DMS53 treated with DMSO at 0.1 percent for 48 hours (cell line): ENCODE measurements at regions not wholly inside any gene's neighbourhood (a gene's known extent, or its start where the extent isn't known, plus 50 kb on each side); places are given as distances from the start of the nearest gene placed in this dataset.

Source experiments
- DNase-seq: peaks from one replicate; lab custom pipeline; 2025; ENCODE audit not compliant: unreplicated experiment; lab: John Stamatoyannopoulos, UW

DNA sequence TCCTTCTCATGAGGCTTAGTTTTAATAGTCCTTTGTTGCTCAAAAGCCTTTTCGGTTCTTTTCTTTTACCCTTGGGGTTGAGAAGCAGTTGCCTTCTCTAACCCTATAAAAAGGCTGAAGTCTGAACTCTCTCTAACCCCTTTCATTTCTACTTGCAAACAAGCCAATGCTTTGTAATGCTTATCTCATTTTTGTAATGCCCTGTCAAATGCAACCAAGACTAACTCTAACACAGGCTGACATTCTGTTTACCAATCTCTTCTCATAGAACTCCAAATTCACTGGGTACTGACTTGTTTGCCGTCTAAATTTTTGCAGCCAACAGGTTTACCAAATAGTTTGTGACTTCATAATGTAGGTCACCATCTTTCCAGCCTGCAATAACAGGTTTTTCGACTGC lies 233.9 kb upstream of the SNX7 start:
- DNase-seq: no peak

DNA sequence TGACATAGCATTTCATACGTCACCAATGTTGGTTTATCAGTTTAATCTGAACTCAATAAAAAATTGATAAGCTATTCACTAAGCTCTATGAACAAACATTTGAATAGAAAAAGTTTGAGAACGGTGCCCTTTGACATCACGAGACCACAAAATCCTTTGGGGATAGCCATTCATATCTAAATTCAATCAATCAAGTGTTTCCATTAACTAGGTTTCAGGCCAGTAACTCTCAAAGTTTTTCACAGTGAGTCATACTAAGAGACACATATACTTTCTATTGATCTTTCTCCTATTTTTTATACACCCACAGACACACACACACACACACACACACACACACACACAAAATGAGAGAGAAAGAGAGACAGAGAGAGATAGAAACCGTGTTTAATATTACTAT lies 235.4 kb upstream of the SNX7 start:
- DNase-seq: no peak

DNA sequence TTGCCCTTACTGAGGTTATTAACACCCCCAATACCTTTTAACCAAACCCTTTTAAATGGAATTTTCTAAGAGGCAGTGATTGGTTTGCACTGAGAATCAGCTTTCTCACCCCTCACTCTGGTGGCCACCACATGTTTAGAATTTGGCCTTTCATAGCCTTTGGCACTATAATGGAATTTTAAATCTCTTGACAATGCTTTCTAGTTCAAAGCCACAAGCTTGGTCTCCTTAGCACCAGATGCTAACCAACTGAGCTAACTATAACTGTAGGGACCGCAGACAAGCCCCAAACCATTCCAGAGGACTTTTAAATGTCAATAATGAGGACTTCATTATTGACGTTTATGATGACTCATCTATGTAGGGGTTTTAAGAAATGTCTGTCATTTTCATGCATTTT lies 238.7 kb upstream of the SNX7 start:
- DNase-seq: peak; percentile 22

DNA sequence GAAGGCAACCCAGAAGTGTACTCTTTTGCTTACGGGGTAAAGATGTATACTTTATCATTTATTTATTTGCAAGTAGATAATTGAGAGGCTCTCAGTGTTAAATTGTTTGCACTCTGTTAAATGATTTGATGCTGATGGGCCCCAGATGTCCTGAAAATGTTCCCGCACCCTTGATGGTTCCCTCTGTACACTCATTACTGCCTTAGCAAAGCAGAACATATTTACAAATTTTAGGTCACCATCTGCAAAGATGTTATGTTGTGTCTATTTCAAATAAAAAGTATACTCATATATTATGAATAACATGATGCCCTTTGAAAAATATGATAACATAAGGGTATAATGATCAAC lies 240.5 kb upstream of the SNX7 start:
- DNase-seq: no peak

DNA sequence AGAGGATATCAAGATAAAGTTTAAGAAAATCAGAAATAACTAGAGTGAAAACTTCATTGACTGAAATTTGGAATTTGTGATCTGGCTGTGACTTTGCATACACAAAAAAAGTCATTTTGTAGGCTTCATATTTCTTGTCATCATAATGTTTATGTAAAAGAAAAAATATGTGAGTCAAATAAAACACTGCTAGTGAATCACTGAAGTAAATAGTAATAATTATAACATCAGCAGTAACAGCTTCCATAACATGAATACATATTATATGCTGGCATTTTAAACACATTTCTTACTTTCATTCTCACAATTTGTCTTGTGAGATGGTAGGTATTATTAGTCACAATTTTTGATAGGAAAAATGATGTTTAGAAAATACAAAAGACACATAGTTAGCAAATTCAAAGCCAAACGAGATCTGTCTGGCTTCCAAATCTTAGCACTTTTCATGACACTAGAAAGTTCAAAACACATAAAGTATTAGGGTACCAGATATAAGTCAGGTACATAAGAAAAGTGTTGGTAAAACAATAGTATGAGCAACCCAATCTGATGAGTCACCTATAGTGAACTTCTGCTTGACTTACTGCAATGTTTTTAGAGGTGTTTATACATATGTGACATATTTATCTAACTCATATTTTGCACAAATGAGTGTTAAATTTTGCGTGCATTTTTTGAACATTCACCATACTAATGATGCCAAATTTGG lies 241.0 kb upstream of the SNX7 start:
- DNase-seq: no peak

DNA sequence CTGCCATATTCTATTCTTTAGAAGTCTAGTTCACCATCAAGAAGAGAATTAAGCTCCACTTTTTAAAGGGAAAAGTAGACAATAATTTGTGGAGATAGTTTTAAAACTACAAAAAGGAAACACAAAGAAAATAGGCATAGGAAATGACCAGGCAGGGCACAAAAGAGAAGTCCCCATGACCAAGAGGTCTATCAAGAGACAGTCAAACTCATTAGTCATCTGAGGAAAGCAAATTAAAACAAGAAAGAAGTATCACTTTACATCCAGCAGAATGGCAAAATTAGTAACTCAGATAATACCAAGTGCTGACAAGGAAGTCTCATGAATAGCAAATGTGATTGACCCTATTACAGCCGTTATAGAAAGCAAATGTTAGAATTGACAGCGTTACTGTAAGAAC lies 243.7 kb upstream of the SNX7 start:
- no peak for DNase-seq

DNA sequence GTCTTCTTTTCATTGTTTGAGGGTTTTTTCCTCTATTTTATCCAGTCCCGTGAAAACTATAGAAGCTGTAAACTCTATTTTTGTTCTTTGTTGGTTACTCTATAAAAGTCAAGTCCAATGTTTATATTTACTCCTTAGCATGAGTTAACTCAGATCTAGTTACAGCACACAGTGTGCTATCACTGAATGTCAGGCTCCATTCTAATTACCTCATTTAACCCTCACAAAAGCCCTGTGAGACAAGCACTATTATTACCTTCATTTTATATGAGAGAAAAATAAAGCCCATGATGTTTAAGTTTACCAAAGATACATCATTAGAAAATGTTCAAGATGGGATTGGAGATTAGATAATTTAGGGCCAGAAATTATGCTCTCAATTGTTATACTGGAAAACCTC lies 251.4 kb upstream of the SNX7 start:
- no peak for DNase-seq

DNA sequence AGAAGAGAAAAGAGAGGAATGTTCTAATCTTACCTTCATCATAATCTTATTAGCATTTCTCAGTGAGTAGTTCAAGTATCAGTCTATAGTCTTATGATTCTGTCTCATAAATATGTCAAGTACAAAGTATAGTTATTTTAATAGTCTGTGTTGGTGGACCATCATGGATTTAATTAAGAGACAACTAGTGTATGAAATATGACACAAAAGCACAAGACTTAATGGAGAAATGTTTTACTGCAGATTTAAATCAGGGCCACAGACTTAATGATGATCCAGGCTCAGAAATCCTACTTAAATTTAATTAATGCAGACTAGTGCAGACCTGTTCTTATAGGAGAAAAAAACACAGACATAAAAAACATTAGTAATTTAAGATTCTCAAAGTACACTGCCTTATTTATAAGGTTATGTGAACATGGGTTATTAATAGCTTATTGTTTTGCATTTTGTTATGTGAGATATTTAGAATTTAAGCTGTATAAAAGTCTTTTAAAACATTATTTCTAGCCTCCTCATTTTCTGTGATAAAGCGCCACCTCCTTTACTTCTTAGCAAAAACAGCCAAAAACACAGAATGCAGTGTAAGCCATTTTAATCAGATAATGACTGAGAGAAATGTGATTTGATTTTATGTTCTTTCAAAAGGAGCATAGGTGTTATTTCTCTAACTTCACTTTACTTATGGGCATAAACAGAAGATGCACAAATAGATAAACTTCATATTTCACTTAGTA lies 255.0 kb upstream of the SNX7 start:
- no peak for DNase-seq

DNA sequence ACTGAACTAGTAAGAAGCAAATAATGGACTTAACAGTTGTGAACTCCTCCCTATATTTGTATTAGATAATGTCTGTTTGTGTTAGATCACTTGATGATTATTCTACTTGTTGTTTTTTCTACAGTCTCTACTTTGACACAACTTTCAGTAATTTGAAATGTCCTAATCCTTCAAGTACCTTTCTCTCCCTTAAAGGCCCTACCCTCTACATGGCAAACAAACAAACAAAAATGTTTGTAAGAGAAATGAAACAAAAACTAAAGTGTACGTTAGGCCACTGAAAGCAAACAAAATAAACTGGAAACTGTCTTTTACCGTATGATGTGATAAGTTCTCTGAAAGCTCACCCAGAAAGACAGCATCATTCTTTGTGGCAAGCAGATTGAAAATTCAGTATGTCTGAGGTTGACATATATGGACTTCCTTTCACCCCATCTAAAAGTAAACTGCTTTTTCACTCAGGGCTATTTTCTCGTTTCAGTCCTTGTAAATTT lies 255.9 kb upstream of the SNX7 start:
- DNase-seq: no peak

DNA sequence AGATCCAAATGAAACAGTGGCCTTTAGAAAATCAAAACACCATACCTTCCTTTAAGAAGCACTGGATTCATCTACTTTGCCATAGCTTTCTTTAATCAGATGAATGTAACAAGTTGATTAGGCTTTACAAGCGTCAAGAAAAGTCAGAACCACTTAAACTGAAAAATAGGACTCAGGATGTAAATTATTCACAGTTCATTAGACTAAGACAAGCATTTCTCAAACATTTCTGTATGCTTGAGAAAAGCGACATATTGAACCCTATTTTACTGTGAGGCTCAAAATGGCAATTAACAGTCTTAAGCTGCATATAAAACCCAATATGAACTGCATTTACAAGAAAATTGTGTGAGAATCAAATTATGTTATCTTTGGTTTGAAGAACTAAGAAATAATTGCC lies 256.7 kb upstream of the SNX7 start:
- DNase-seq: no peak

DNA sequence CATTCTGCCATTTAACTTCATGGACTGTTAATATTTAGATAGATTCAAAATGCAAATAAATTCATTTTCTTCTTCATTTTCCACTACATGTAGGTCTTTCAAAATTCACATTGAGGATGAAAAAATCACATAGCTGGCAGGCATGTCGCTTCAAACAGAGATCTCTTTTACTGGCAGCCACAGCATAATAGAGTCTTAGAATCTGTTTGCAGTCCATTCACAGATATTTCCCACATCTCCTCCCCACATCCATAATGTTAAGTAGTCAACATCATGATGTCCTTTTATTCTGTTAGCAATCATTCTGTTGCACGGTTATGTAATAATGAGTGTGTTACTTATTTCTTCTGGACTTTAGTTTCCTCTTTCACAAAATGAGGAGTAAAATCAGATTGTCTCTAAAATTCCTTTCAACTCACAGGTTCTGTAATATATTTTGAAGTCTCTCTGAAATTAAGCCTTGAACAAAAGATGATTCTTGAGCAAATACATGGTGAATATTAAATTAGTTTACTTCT lies 257.5 kb upstream of the SNX7 start:
- no peak for DNase-seq

DNA sequence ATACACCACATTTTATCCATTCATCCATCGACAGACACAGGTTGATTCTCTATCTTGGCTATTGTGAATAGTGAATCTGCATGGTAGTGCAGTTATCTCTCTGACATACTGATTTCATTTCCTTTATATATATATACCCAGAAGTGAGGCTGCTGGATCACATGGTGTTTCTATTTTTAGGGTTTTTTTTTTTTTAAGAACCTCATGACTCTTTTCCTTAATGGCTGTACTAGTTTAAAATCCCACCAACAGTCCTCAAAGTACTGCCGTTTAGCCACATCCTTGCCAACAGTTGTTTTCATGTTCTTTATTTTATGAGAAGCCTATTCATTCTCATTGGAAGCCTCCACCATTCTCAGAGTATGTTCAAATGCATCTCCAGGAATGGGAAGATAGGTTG lies 258.7 kb upstream of the SNX7 start:
- no peak for DNase-seq

DNA sequence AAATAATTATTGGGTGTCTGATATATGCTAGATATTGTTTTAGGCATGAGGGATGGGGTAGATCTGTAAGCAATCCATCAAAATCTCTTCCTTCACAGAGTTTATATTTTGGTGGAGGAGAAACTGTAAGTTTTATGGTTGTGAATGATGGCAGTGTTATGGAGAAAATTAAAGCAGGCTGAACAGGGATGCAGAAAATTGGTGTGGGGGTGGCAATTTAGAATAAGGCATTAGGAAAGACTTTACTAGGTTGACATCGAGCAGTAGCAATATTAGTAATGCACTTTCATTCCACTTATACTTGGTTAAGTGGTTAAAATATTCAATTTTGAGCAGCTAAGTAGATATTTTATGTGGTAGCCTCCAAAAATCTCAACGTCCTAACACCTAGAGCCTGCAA lies 261.1 kb upstream of the SNX7 start:
- no peak for DNase-seq

DNA sequence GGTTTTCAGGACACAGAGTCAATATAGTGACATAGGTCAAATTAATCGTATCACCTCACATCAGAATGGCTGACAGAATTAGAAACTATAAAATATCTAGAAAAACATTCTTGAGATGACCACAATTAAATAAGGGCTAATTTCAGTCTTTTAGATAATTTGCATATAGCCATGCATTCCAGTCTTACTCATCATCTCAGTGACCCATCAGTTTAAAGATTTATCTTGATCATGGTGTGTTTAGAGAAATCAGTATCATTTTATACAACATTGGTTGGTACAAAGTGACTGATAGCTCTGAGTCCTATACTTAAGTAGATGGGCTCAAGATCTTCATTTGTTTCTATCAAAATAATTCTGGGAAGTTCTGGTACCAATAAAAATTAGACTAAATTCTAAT lies 262.3 kb upstream of the SNX7 start:
- no peak for DNase-seq

DNA sequence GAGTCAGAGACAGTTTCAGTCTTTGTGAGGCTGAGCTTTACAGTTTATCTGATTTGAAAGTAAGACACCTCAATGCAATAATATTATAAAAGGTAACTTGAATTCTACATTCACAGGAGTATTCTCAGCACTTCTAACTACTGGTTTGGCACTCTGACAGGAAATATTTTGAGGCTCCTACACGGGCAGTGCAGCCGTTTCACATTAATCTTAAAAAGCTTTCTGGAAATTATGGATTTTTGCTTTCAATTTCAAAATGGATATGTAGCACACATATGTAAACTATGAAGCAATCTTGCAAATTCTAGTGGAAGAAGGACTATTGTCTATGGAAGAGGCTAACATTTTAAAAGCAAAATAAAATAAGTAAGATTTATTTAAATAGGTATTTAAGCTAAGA lies 262.9 kb upstream of the SNX7 start:
- DNase-seq: no peak

DNA sequence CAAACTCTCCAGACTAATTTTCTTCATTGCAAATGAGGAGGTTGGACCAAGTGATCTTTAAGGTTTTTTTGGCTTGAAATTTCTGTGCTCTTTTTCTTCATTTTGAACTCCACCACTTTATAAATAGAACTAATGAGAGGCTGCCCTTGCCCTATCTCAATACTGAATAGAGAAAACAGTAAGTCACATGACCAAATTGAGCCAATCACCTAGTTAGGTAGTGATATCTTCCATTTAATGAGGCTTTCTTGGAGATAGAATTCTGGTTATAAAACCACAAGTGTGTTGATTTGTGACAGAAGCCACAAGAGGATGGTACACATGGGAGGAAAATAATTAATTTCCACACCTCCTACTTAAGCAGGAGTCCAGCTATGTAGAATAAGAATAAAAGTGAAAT lies 263.4 kb upstream of the SNX7 start:
- DNase-seq: no peak

DNA sequence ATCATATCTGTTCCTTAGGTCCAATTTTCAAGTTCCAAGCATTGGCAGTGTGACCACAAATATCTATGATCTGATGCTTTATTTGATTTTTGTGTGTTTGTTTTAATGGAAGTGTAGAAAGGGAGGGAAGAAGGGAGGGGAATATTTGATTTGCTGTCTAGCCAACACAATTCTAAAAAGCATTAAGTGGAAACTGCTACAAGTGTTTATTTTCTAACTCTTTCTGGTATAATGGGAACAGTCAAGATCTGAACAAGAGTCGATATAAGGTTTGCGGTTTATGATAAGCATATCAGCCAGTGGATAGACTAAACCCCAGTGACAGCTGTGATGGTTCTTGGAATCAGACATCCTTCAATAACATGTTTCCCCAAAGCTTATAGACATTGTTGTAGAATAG lies 267.8 kb upstream of the SNX7 start:
- no peak for DNase-seq

DNA sequence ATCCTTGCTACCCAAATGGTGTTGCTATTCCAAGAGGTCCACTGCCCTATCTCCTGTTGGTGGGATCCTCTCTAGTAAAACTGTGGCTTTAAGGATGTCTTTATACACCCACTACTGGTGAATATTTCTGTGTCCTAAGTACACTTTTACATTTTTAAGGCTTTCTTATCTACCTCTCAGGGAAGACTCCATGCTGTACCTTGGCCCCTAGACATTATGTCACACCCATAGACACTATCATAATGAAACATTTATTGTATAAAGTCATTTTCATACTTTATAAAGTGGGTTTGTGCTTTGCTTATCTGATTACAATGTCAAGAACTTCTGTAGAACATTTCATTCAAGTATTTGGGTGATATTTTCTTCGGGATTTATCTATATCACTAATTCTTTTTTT lies 270.3 kb upstream of the SNX7 start:
- DNase-seq: no peak

DNA sequence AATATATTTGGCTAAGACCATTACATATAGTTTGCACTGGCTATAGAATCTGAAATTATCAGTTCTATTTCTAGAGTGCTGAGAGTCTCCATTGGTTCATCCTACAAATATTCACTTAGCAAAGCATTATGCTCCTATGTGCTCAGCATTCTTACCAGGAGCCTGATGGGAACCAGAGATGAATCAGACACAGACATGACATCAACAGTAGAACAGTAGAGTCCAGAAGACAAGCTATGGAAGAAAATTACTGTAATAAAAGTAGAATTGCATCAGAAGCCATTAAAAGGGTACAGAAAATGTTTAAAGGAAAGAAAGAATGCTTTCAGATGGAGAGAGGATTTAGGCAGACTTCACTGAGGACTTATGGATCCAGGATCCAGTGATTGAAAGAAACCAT lies 271.7 kb upstream of the SNX7 start:
- DNase-seq: no peak

DNA sequence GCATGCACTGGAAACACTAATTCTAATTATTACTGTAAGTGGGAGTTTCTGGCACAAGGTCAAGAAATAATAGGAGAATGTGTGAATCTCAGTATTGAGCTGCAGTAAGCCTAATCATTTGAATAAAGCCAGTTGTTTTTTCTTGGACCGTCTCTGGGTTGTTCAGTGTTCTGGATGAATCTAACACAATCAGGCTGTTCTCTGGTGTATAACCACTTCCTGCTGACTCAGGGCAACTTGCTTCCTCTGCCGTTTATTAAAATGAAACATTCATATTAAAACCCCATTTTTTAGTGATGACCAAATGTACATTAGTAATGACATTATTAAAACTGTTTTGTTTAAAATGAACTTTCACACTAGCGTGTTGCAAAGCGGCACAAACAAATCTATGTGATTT lies 273.1 kb upstream of the SNX7 start:
- DNase-seq: no peak

DNA sequence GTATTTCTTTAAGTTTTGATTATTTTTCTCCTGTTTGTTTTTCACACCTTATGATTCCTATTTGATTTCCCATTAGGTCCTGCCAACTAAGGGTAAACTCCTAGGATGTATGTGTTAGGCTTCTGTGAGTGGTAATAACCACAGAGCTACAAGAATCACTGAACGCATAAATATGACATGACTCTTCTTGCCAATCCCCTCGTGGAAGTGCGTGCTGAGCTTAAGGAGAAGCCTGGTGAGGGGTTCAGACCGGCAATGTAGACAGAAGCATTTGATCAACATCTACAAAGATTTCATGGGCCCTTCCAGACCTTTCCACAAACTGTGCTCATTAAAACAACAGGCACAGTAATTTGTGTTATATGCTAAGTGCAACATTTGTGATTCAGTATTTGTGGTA lies 273.8 kb upstream of the SNX7 start:
- DNase-seq: no peak

DNA sequence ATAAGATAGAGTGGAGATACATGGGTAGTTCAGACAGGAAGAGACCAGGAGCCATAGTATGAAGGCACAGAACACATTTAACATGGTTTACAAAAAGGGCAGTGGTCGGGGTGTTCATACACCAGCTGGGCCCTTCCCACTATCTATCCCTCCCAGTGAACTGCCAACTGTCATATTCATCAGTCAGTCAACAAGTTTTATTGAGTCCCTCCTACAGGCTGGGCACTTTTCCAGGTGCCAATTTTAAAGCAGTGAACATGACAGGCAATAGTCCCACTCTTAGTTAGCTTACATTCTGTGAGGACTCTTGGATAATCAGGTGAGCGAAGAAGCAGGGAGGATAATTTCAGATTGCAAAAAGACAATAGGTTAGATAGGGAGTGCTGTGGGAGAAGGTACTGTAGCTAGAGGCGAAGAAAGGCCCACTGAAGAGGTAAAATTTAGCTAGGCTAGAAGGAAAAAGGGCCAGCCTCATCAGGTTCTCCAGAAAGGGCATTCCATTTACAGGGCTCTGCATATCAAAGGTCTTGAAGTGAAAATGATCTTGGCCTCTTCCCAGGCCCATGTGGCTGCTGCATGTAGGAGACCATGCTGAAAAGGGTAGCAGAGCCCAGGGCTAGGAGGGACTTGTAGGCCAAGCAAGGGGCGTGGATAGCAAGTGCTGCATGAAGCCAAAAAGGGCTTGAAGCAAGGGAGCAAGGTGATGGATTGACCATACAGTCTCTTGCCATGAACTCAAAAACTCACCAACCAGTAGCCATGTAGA lies 274.7 kb upstream of the SNX7 start:
- DNase-seq: no peak
